DND-41 (cell line): ENCODE measurements at regions not wholly inside any gene's neighbourhood (a gene's known extent, or its start where the extent isn't known, plus 50 kb on each side); places are given as distances from the start of the nearest gene placed in this dataset.

ENCODE experiments used
- ATAC-seq: fragments of 200-7000 bp; cut with Tn5 transposase; 3 replicates; pipeline ENCODE4 v1.9.1; 2021; ENCODE audit warnings: low read depth; ENCODE audit not compliant: insufficient read depth
- DNase-seq: peaks from one replicate; pipeline ENCODE4 v3.0.0-alpha.2; 2020
- H2AFZ ChIP-seq: 2 replicates; pipeline ENCODE4 v1.6.0; 2012; ENCODE audit warnings: low read depth, low read length
- H3K27ac ChIP-seq: 2 replicates; pipeline ENCODE4 v1.5.1; 2012; ENCODE audit warnings: low read length, inconsistent platforms
- H3K27me3 ChIP-seq: fragments of 200-600 bp; sonication (generic); 2 replicates; pipeline ENCODE4 v1.6.0; 2012; ENCODE audit warnings: low read length, mild to moderate bottlenecking, inconsistent platforms; ENCODE audit not compliant: insufficient read depth, poor library complexity
- H3K36me3 ChIP-seq: 2 replicates; pipeline ENCODE4 v1.5.1; 2012; ENCODE audit warnings: low read length, inconsistent platforms; ENCODE audit not compliant: insufficient read depth
- H3K4me1 ChIP-seq: 2 replicates; pipeline ENCODE4 v1.5.1; 2012; ENCODE audit warnings: mild to moderate bottlenecking, low read length; ENCODE audit not compliant: insufficient read depth
- H3K4me2 ChIP-seq: 2 replicates; pipeline ENCODE4 v1.6.0; 2012; ENCODE audit warnings: mild to moderate bottlenecking, moderate library complexity, low read length, inconsistent platforms; ENCODE audit not compliant: insufficient read depth
- H3K4me3 ChIP-seq, 2 experiments: fragments of 200-600 bp in 1 of 2; shearing (Covaris generic) in 1 of 2; 2 replicates each; pipeline ENCODE4 v1.5.1; 2012 to 2016; ENCODE audit warnings: inconsistent platforms in 2 of 2, low read length in 2 of 2, mild to moderate bottlenecking in 2 of 2, low read depth in 1 of 2, moderate library complexity in 1 of 2
- H3K79me2 ChIP-seq: 2 replicates; pipeline ENCODE4 v1.6.0; 2012; ENCODE audit warnings: low read length, inconsistent platforms; ENCODE audit not compliant: insufficient read depth
- H3K9ac ChIP-seq: 2 replicates; pipeline ENCODE4 v1.6.0; 2012; ENCODE audit warnings: low read depth, mild to moderate bottlenecking, inconsistent platforms, low read length, moderate library complexity
- H3K9me3 ChIP-seq: 2 replicates; pipeline ENCODE4 v1.5.1; 2012; ENCODE audit warnings: low read length, moderate library complexity, mild to moderate bottlenecking, inconsistent platforms; ENCODE audit not compliant: insufficient read depth, severe bottlenecking
- H4K20me1 ChIP-seq: 2 replicates; pipeline ENCODE4 v1.6.0; 2012; ENCODE audit warnings: low read length; ENCODE audit not compliant: insufficient read depth
- EZH2 ChIP-seq: IDR thresholded peaks from 3 replicates; pipeline ENCODE4 v1.6.1; 2012; ENCODE audit warnings: borderline replicate concordance, low read depth, mild to moderate bottlenecking, moderate library complexity, low read length, inconsistent platforms; ENCODE audit not compliant: severe bottlenecking
- TF ChIP-seq, protein P1 (sequence below): IDR thresholded peaks from 2 replicates; pipeline ENCODE4 v1.5.1; 2012; ENCODE audit warnings: borderline replicate concordance, low read length, moderate library complexity, mild to moderate bottlenecking; ENCODE audit not compliant: poor library complexity, severe bottlenecking; ENCODE audit errors: extremely low read depth

DNA sequence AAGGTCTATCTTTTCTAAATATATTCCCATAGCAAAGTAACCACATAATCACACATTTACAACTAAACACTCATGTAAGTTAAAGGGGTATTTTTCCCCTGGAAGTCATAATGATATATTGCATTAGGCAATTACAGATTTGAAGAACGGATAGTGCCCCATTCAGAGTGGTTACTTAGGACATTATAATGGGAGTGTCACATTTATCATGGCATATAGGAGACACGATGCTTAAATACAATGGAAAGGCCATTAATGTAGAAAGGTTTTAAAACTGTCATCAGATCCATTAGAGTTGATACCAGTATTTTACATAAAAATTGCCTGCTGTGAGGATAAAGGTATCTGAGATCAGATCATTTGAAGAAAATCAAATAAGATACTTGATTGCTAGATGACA lies 582.0 kb upstream of the SEMA6D start:
- Histone ChIP-seq H3K27me3 (no peaks in the 10 kb centered on the region), H3K4me1 (no peaks in the 10 kb centered on the region), H4K20me1 (no peaks in the 10 kb centered on the region), H3K9ac (no peak overlapping the region), H3K4me3 (no peak overlapping the region), H3K27ac (no peak overlapping the region), H3K79me2 (no peaks in the 10 kb centered on the region), H3K36me3 (no peaks in the 10 kb centered on the region), H2AFZ (no peak overlapping the region), H3K9me3 (no peaks in the 10 kb centered on the region), H3K4me2 (no peak overlapping the region)
- DNase-seq = no peak
- ATAC-seq = no peak
- TF ChIP-seq EZH2 = no peak
- TF ChIP-seq, protein P1, sequence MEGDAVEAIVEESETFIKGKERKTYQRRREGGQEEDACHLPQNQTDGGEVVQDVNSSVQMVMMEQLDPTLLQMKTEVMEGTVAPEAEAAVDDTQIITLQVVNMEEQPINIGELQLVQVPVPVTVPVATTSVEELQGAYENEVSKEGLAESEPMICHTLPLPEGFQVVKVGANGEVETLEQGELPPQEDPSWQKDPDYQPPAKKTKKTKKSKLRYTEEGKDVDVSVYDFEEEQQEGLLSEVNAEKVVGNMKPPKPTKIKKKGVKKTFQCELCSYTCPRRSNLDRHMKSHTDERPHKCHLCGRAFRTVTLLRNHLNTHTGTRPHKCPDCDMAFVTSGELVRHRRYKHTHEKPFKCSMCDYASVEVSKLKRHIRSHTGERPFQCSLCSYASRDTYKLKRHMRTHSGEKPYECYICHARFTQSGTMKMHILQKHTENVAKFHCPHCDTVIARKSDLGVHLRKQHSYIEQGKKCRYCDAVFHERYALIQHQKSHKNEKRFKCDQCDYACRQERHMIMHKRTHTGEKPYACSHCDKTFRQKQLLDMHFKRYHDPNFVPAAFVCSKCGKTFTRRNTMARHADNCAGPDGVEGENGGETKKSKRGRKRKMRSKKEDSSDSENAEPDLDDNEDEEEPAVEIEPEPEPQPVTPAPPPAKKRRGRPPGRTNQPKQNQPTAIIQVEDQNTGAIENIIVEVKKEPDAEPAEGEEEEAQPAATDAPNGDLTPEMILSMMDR = no peak

DNA sequence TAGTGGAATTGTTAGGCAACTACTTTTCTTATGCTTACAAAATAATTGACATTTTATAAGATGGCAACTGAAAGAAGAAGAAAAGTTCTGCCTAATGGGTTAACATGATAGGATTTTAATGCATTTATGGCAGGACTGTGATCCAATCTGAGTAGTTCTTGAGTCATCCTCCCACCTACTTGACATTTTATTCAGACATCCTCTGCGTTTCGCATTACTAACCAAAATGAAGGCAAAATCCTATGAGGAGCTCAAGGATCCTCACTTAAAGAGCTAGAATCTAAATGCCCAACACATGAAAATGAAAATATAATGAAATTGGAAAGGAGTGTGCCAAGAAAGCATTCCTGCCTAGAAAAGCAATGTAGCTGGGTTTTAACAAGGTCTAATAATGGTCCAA lies 581.1 kb upstream of the SEMA6D start:
- TF ChIP-seq, protein P1 = no peak
- TF ChIP-seq EZH2 = no peak
- Histone ChIP-seq H3K4me3 (no peak overlapping the region), H3K9me3 (no peaks in the 10 kb centered on the region), H2AFZ (no peak overlapping the region), H3K27ac (no peak overlapping the region), H3K4me2 (no peak overlapping the region), H3K79me2 (no peaks in the 10 kb centered on the region), H3K27me3 (no peaks in the 10 kb centered on the region), H3K36me3 (no peaks in the 10 kb centered on the region), H4K20me1 (no peaks in the 10 kb centered on the region), H3K9ac (no peak overlapping the region), H3K4me1 (no peaks in the 10 kb centered on the region)
- ATAC-seq (no peak), DNase-seq (no peak)

DNA sequence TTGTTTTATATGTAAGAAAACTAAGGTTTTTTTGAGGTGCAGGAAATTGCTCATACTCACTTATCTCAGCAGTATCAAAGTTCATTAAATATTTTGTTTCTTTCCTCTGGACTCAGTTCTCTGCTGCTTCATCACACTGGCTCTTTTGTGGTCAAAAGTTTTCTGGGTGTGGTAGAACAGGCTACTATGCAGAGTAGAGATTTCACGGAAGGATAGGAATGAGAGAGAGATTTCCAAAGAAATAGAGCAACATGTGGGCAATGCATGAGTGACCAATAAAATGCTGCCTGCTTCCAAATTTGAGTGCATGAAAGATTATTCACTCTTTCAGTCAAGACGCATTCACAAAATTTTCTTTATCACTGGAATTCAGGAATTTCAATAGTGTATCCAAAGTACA lies 577.3 kb upstream of the SEMA6D start:
- Histone ChIP-seq H3K27me3 (no peaks in the 10 kb centered on the region), H3K4me3 (no peak overlapping the region), H3K9ac (no peak overlapping the region), H3K36me3 (no peaks in the 10 kb centered on the region), H3K9me3 (no peaks in the 10 kb centered on the region), H3K79me2 (no peaks in the 10 kb centered on the region), H3K27ac (no peak overlapping the region), H4K20me1 (no peaks in the 10 kb centered on the region), H3K4me2 (no peak overlapping the region), H3K4me1 (no peaks in the 10 kb centered on the region), H2AFZ (no peak overlapping the region)
- DNase-seq (no peak), ATAC-seq (no peak)
- TF ChIP-seq, protein P1 = no peak
- TF ChIP-seq EZH2 = no peak

DNA sequence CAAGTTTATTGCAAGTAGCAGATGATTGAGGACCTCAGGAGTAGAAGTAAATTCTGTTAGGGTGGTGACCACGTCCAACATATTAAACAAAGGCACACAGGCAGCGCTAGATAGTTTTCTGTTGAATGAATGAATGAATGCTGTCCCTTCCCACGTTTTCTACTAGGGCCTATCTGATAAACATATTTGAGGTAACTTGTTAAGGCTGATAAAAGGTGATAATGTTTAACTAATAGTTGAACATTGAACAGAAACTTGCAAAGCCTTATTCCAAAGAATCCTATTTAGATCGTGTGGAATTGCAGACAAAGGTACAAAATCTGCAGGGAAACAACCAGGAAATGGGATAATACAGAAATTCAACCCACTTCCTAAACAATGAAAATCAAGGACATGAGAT lies 559.5 kb upstream of the SEMA6D start:
- Histone ChIP-seq H3K36me3 (no peaks in the 10 kb centered on the region), H3K9ac (no peak overlapping the region), H3K27ac (no peak overlapping the region), H3K4me2 (no peak overlapping the region), H3K27me3 (no peaks in the 10 kb centered on the region), H4K20me1 (no peaks in the 10 kb centered on the region), H3K4me1 (no peaks in the 10 kb centered on the region), H2AFZ (no peak overlapping the region), H3K79me2 (no peaks in the 10 kb centered on the region), H3K4me3 (no peak overlapping the region), H3K9me3 (no peaks in the 10 kb centered on the region)
- TF ChIP-seq, protein P1 = no peak
- TF ChIP-seq EZH2 = no peak
- ATAC-seq (no peak), DNase-seq (no peak)
